Esophagus muscularis mucosa (tissue), 4 donors: ENCODE measurements at regions not wholly inside any gene's neighbourhood (a gene's known extent, or its start where the extent isn't known, plus 50 kb on each side); places are given as distances from the start of the nearest gene placed in this dataset.

Experiments used
- EP300 ChIP-seq: sonication (generic); formaldehyde crosslinking; IDR thresholded peaks from one replicate; pipeline ENCODE4 v1.6.1; 2017; ENCODE audit warnings: antibody characterized with exemption
- POLR2A ChIP-seq: fragments of 450-650 bp; IDR thresholded peaks from one replicate; pipeline ENCODE4 v1.6.1; 2017; ENCODE audit warnings: antibody characterized with exemption, moderate library complexity, mild to moderate bottlenecking, low read depth
- TF ChIP-seq, protein P1 (sequence below), 3 experiments: fragments of 200-600 bp in 2 of 3; fragments of 450-650 bp in 1 of 3; sonication (generic) in 2 of 3; IDR thresholded peaks; one replicate each; pipeline ENCODE4 v1.5.1; 2017 to 2019; ENCODE audit warnings: antibody characterized with exemption in 3 of 3, mild to moderate bottlenecking in 2 of 3, moderate library complexity in 1 of 3

GRCh38 chr20:60527656-60528055 is 569.4 kb downstream of the CDH26 start:
- TF ChIP-seq, protein P1, sequence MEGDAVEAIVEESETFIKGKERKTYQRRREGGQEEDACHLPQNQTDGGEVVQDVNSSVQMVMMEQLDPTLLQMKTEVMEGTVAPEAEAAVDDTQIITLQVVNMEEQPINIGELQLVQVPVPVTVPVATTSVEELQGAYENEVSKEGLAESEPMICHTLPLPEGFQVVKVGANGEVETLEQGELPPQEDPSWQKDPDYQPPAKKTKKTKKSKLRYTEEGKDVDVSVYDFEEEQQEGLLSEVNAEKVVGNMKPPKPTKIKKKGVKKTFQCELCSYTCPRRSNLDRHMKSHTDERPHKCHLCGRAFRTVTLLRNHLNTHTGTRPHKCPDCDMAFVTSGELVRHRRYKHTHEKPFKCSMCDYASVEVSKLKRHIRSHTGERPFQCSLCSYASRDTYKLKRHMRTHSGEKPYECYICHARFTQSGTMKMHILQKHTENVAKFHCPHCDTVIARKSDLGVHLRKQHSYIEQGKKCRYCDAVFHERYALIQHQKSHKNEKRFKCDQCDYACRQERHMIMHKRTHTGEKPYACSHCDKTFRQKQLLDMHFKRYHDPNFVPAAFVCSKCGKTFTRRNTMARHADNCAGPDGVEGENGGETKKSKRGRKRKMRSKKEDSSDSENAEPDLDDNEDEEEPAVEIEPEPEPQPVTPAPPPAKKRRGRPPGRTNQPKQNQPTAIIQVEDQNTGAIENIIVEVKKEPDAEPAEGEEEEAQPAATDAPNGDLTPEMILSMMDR (IDR thresholded peaks at IDR 0.05) = no peak
- no peak for TF ChIP-seq POLR2A
- TF ChIP-seq EP300 = no peak
